Body of pancreas (tissue), 4 donors: ENCODE measurements at regions not wholly inside any gene's neighbourhood (a gene's known extent, or its start where the extent isn't known, plus 50 kb on each side); places are given as distances from the start of the nearest gene placed in this dataset.

Experiments
- POLR2A ChIP-seq, 3 donors: fragments of 450-650 bp; IDR thresholded peaks; one replicate each; pipeline ENCODE4 v1.6.1; 2016; ENCODE audit warnings: antibody characterized with exemption in 3 of 3, mild to moderate bottlenecking in 2 of 3
- TF ChIP-seq, protein P1 (sequence below), 7 experiments: fragments of 450-650 bp in 4 of 7; fragments of 200-600 bp in 3 of 7; sonication (generic) in 3 of 7; IDR thresholded peaks; one replicate each; pipeline ENCODE4 v1.5.1; 2016 to 2019; ENCODE audit warnings: antibody characterized with exemption in 7 of 7

GRCh38 chr5:142499591-142500226 is 174.9 kb upstream of the SPRY4 start:
- TF ChIP-seq, protein P1, sequence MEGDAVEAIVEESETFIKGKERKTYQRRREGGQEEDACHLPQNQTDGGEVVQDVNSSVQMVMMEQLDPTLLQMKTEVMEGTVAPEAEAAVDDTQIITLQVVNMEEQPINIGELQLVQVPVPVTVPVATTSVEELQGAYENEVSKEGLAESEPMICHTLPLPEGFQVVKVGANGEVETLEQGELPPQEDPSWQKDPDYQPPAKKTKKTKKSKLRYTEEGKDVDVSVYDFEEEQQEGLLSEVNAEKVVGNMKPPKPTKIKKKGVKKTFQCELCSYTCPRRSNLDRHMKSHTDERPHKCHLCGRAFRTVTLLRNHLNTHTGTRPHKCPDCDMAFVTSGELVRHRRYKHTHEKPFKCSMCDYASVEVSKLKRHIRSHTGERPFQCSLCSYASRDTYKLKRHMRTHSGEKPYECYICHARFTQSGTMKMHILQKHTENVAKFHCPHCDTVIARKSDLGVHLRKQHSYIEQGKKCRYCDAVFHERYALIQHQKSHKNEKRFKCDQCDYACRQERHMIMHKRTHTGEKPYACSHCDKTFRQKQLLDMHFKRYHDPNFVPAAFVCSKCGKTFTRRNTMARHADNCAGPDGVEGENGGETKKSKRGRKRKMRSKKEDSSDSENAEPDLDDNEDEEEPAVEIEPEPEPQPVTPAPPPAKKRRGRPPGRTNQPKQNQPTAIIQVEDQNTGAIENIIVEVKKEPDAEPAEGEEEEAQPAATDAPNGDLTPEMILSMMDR (IDR thresholded peaks at IDR 0.05), result no peak
- TF ChIP-seq POLR2A (IDR thresholded peaks at IDR 0.05), result no peak
